HG02798 (cell line): ENCODE measurements at regions not wholly inside any gene's neighbourhood (a gene's known extent, or its start where the extent isn't known, plus 50 kb on each side); places are given as distances from the start of the nearest gene placed in this dataset.

Experiments
- ATAC-seq: cut with Tn5 transposase; IDR thresholded peaks from one replicate; pipeline ENCODE4 v1.9.1; 2021; ENCODE audit warnings: mild to moderate bottlenecking; ENCODE audit not compliant: unreplicated experiment, poor library complexity

DNA sequence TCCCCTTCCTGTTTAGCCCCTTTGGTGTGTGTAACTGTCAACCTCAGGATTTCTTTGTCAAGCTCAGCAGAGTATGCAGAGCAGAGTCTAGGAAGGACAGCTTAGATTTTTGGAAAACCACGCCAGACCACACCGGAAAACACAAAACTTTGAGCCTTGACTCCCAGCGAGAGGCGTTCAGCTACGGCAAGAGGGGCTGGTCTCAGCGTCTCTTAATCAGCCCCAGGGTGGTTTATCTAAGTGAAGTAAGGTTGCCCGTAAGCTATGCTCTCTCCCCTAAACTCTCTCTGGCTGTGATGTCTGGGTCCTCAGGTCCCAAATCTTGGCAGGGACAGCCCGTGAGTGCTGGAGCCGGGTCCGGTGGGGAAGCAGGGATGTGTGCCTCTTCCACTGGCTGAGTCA lies 230.9 kb downstream of the KLF6 start:
- ATAC-seq = no peak

DNA sequence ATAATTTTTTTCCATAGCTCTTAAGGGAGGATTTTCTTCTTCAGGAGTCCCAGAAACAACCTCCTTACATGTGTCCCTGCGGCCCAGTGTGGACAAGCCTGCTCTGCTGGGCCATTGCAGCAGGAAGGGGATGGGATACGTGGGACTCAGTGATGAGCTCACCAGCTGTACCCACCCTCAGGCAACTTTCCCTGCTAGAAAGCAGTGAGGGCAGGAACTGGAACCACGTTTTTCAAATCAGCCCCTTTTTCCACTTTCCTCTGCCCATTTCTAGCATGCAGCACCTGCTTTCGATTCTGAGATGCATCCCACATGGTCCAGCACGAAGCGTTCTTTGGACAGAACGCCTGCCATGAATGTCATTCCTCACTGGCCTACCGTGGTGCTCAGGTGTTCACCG lies 232.7 kb downstream of the KLF6 start:
- ATAC-seq = no peak

DNA sequence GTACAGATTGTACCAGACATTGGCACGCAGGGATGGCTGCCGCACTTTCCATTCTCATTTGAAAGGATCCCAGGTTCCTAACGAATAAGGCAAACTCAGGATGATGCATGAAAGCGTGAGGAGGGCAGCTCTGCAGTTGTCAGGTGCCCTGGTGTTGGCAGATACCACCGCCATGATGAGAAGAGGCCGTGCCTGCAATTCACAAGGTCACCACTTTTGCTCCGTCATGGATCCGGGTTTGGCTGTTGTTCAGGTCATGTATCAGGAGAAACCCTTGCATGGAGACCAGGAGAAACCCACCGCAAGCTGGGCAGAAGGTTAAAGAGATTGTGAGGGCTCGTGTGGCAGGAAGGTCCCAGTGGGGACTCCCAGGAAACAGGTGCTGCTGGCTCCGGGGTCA lies 233.2 kb downstream of the KLF6 start:
- ATAC-seq = no peak

DNA sequence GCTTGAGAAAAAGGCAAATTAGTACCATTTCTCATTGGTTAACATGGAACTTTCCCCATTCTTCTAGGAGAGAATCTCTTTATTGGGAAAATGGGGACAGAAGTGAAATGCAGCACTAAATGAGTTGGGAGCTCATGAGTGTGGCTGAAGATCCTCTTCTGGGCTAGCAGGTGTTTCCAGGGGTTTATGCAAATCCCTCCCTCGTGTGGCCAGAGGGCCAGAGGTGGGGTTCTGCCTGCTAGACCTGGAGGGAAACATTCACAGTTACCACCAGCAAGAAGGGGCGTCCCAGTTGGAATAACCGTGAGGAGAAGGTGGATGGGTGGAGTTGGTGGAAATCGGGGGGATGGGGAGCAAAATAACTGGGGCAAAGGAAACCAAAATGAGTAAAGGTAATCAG lies 235.9 kb downstream of the KLF6 start:
- ATAC-seq = no peak

DNA sequence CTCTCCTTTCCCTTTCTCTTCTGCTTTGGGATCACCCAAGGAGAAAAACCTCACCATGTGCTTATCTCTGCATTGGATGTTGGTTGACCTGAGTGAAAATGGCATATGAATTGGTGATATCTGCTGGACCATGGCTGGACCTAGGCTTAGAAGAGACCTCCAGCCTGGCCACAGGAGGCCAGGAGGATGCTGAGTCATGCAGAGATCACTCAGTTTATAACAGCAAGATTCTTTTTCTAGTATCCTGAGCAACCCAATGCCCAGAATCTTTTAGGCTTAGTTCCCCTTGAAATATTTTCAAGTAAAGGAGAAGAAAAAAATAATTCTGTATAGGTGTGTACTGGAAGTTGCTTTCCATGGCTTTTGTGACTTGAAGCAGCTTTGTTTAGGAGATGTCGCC lies 236.3 kb downstream of the KLF6 start:
- no peak for ATAC-seq

DNA sequence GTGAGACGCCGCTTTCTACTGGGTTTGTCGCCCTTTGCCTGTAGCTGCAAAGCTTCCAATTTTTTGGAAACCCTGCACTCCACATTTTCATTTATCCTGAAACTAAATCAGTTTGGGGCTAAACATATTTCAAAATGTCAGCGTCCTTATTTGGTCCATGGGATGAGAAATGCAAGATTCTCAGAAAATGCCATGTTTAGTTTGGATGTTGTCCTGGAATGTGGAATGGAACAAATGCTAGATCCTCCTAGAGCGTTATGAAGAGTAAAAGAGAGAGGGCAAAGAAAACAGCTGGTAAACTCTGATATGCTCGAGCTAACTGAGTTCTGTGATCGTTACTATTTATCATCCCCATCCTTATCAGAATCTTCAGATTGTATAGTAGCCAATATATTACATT lies 236.9 kb downstream of the KLF6 start:
- no peak for ATAC-seq

DNA sequence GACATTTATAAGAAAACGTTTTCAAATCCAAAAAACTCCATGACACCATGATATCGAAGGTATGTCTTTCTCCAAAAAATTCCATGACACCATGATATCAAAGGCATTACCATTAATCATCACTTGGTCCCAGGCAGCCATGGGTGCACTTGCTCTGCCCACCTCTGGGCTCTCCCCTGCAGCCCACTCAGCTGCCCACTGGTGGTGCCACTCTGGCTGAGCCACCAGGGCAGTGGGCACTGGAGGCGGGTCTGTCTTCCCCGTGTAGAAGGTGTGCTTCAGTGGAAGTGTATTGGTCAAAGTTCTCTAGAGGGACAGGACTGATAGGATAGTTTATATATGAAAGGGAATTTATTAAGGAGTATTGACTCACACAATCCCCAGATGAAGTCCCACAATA lies 240.4 kb downstream of the KLF6 start:
- no peak for ATAC-seq

DNA sequence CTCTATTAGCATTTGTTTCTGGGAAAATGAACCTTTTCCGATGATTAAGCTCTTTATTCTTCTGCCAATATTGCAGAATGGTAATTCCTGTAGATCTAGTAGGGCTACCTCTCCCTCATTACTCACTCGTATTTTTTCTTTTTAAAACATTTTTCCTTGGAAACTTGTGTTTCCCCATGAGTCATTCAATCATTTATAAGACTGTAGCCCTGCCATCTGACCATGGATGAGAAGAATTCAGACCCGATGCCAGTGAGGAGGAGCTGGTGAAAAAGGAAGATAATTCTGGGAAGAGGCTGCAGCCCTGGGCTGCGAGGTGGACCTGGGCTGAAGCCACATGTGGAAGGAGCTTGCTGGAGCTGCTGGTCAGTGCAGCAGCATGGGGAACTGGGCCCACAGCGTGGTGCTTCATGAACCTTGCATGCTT lies 242.8 kb downstream of the KLF6 start:
- no peak for ATAC-seq

- ATAC-seq = no peak
These were observed 245.2 kb downstream of the KLF6 start for GRCh38 chr10:3539696-3540383.

- no peak for ATAC-seq
These were observed 246.1 kb downstream of the KLF6 start for GRCh38 chr10:3538656-3539531.

DNA sequence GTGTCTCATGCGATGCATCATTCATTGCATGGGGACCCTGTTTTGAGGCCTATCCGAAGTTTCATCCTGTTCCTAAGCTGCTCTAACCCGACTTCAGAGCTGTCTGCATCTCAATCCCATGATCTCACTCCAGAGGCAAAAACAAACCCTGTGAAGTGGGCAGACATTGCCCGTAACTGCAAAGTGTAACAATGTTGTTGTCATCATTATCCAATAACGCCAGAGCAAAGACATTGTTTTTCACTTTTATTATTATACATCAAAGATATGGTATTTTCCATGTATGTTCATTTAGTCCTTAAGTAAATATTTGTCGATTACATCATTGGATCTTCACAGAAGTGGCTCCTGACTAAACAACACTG lies 246.7 kb downstream of the KLF6 start:
- no peak for ATAC-seq

GRCh38 chr10:3537518-3537917 lies 247.5 kb downstream of the KLF6 start:
- ATAC-seq = no peak

DNA sequence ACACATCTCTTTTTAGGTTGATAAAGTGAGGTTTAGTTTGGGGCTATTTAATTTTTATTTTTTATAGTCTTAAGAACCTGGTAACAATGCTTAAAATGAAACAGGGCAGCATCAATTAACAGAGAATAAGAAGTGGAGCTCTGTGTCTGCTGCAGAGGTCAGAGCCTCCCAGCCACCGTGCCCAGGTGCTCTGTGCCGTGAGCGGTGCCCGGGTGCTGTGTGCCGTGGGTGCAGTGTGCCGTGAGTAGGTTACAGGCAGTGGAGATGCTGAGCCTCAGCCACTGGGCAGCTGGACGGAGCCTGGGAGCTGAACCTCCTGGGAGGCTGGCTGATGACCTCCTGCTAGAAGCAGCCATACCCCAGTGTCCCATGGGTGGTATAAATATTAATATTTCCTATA lies 250.0 kb downstream of the KLF6 start:
- no peak for ATAC-seq

- ATAC-seq = no peak
These were observed 250.6 kb downstream of the KLF6 start for GRCh38 chr10:3534433-3534832.

- ATAC-seq = no peak
These were observed 251.7 kb downstream of the KLF6 start for GRCh38 chr10:3533296-3533695.

DNA sequence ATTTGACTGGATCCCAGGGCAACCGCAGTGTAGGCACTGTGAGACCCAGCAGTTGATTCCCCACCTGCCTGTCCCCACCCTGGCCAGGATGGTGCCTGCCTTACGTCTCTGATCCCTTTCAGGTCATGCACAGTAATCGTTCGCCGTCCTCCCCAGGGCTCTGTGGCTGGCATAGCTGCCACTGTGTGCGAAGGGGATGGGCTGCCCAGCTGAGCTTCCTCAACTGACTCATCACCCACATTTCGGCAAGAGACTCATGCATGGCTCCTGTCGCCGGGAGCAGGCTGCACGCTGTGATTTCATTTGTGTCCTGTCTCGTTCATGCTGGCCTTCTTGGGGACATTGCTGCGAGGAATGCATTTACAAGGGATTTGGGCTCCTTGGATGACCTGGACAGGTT lies 252.4 kb downstream of the KLF6 start:
- ATAC-seq = no peak

GRCh38 chr10:3531670-3532069 lies 253.3 kb downstream of the KLF6 start:
- ATAC-seq = no peak

DNA sequence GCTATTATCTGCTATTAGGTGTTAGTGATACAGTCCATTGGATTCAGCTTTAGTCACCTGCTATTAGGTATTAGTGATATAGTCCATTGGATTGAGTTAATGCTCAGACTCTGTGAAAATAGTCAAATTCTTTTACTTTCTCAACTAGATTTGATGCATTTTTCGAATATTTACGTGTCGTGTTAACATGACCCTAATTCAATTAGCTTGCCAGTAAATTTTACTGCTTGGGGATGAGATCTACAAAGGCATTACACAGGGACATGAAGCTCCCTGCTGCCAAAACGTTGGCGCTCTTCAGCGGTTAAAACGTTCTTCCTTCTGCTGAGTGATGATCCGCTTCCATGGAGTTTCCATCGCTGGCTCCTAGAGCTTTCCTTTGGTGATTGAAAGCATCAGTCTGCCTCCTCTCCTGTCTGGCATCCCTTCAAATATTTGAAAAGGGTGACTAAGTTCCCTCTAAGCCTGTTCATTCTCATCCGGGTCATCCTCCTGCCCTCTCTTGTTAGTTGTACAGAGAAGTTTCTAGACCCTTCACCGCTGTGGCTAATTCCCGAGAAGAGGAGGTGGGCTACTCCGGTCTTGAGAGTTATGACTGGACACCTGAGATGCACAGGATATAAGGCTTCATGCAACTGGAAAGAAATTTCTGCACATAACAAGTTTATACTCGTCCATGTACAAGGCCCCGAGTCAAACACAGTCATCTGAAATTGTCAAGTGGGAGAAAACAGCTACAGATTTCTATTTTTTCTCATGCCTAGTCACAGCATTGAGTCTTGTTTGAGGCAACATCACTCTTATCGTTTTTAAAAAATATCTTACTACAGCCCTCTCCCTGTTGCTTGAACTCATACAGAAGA lies 254.0 kb downstream of the KLF6 start:
- no peak for ATAC-seq

DNA sequence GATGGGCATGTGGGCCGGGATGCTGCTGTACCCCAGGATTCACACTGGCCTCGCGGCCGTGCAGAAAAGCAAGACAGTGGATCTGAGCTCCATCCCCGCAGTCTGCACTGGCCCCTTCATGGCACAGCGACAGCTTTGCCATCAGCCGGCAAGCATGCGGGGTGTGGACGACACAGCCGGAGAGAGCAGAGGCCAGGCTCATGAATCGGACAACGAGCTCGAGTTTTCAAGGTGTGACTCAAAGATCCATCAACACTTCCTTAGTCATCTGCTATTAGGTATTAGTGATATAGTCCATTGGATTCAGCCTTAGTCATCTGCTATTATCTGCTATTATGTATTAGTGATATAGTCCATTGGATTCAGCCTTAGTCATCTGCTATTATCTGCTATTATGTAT lies 254.7 kb downstream of the KLF6 start:
- ATAC-seq = no peak

DNA sequence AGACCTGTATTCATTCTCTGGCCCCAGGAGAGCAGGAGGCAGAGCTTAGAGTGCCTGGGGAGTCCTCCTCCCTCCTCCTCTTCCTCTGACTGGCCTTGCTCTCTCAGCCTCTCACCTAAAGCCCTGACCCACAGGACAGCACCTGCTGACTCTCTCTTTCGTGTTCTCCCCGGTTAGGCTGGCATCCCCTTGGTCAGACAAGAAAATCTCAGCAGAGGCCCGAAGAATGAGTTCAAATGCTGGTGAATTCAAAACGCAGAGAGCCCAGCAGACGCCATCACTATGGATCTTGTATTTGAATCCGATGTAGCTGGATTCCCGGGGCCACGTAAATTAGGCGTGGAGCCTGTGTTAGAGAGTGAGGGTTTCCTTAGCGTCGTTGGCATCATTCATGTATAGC lies 255.3 kb downstream of the KLF6 start:
- ATAC-seq = no peak

- ATAC-seq = no peak
These were observed 256.1 kb downstream of the KLF6 start for GRCh38 chr10:3528823-3529403.
